Activated effector memory CD4-positive, alpha-beta T cell treated with anti-CD3 and anti-CD28 coated beads, Interleukin-2, amount 50 U/mL, for 16 hours (primary cell): ENCODE measurements at regions not wholly inside any gene's neighbourhood (a gene's known extent, or its start where the extent isn't known, plus 50 kb on each side); places are given as distances from the start of the nearest gene placed in this dataset.

Source experiments
- DNase-seq: peaks from one replicate; pipeline ENCODE4 v3.0.0-alpha.2; 2020

- no peak for DNase-seq
Measured at GRCh38 chr1:208600456-208601190, 356.4 kb upstream of the PLXNA2 start.

DNA sequence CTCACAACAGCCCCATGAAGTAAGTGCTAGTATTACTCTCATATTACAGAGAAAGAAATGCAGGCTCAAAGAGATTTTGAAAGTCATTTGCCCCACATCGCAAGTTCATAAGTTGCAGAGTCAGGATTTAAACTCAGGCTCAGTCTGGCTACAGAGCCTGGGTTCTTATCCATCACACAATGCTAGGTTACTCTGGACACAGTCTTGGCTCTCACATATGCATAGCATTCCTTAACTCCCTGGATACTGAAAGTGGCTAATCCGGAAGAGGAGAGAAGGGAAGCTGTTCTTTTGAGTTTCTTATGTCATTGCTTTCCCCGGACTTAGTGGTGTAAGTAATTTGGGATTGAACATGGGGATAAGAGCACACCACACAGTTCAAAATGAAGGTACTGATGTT, 357.4 kb upstream of the PLXNA2 start:
- no peak for DNase-seq

DNA sequence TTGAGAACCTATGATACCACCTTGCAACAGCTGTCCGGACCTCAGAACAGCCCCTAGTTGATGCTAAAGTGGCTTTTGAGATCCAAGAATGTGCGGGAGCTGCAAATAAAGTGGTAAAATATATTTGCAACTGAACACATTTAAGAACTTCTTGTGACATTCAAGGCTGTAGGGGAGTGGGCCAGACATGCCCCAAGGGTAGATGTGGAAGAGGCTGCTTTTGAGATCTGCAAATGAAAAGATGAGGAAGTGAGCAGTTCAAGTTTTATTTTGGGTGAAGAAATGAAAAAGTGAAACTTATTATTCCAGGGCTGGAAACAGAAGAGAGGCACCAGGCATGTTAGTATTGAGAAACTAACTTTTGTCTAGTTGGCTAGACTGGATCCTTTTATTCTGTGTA, 359.5 kb upstream of the PLXNA2 start:
- no peak for DNase-seq

GRCh38 chr1:208604295-208604694, 360.1 kb upstream of the PLXNA2 start:
- no peak for DNase-seq

GRCh38 chr1:208606959-208607358, 362.8 kb upstream of the PLXNA2 start:
- DNase-seq, result no peak

- DNase-seq, result no peak
Measured at GRCh38 chr1:208607616-208608015, 363.4 kb upstream of the PLXNA2 start.

DNA sequence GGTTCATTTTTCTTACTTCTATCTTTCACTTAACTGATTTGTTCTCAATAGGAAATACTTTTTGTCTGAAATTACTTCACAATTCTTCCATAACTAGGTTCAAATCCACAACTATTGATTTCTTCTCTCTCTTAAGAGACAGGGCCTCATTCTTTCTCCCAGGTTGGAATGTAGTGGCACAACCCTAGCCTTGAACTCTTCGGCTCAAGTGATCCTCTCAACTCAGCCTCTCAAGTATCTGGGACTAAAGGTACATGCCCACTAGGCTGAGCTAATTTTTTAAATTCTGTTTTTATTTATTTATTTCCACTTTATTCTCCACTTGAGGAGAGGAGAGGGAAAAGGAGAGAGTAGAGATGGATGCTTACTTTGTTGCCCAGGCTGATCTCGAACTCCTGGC, 370.4 kb upstream of the PLXNA2 start:
- no peak for DNase-seq

GRCh38 chr1:208615371-208615770, 371.2 kb upstream of the PLXNA2 start:
- DNase-seq, result no peak

DNA sequence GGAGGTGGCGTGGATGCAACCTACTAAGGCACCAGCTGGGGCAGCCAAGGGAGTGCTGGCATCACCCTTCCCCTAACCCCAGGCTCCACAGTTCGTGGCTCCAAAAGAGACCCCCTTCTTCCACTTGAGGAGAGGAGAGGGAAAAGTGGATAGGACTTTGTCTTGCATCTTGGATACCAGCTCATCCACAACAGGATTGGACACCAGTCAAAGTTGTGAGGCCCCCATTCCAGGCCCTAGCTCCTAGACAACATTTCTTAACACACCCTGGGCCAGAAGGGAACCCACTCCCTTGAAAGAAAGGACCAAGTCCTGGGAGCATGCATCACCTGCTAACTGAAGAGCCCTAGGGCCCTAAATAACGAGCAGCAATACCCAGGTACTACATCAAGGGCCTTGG, 372.6 kb upstream of the PLXNA2 start:
- DNase-seq, result no peak

DNA sequence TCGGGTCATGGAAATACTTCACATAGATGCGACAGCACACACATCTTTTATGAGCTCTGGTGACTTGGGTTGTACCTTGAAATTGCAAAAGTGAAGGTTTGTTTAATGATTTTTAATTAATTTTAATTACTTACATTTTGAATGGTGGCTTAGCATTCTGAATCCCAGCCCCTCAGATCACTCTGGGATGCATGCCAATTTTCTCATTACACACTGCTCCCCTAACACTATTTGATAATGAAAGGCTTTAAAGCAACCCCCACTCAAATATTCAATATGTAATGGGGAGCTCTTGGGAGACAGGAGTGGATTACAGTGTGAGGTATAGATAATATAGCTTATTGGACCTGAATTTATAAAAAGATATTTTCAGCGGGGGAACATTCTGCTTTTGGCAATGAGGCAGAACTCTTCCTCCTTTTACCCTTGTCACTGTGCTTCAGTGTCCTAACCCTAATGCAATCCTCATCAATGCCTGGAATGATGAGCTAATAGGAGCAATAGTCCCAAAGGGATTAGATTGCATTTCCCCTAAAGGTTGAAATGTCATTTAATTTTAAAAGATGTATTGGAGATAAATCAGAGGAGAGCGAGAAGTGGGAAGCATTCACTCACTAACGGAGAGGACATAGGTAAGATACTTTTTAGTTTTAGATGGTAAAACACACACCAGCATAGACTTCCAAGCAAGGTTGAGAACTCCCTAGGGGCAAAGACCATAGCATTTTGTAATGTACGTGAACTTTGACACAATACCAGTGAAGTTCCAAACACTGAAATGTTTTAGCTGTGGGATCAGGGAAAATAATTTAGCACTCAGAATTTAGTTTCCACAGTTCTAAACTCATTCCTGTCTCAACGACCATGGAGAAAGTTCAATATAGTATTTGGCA, 384.1 kb upstream of the PLXNA2 start:
- DNase-seq, result no peak

DNA sequence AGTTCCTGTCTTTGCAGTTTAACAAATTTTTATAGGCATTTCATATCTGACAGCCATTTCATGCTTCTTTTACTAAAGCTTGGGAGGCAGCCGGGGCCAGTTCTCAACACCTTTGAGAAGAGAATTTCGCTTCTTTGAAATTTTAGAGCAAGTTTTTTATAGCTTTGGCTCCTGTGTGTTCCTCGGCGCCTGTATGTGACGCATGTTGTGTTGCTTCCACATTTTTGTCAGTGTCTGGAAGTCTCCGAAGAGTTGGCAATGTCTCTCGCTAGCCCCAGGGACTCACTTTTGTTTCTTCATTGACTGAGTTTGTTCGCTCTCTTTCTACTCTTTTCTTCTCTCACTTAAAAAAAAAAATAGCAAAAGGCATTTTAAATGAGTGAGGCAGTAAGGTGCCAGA, 386.9 kb upstream of the PLXNA2 start:
- DNase-seq, result no peak

- DNase-seq, result no peak
Measured at GRCh38 chr1:208631506-208631905, 387.3 kb upstream of the PLXNA2 start.

- DNase-seq, result no peak
Measured at GRCh38 chr1:208634346-208635140, 390.4 kb upstream of the PLXNA2 start.

DNA sequence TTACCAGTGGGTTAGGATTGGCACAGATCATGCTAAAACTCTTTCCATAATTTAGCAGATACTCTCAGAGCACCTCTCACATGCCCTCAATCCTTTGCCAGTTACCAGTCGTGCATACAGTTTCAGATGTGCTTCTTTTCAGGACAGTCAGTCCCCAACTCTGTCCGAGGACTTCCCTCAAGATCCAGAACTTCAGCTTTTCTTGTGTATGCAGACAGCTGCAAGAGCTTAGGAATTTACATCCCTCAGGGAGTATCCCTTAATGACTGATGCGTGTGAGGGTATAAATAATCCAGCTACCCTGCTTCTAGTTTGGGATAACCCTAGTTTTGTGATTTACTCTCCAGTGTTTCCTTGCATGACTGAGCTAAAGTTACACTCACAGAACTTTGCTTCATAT, 393.0 kb upstream of the PLXNA2 start:
- DNase-seq, result no peak

- no peak for DNase-seq
Measured at GRCh38 chr1:208639382-208639781, 395.2 kb upstream of the PLXNA2 start.

GRCh38 chr1:208640295-208640694, 396.1 kb upstream of the PLXNA2 start:
- DNase-seq, result no peak

GRCh38 chr1:208641579-208642280, 397.5 kb upstream of the PLXNA2 start:
- no peak for DNase-seq

DNA sequence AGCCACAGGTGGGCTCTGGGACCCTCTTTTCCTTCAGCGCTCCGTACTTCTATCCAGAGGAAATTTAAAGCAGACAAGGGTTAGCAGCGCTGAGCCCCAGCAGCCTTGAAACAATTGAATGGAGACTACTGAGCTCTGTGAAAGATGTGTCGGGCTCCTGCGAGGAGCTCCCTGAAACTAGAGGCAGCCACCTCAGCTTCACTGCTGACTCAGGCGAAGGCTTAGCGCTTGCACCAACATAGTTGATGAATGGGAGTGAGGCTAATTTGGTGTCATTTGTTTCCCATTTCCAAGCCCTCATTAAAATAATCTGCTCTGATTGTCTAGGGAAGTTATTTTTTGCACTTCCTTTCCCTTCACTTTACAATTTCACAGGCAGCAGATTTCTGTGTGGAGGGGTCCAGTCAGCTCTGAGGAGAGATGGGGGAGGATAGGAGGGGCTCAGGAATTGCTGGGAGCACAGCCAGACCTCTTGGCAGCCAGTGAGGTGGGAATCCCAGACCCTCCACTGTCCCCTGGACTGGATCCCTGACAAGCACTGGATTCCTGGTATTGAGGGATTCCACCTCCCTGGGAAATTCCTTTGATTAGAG, 398.9 kb upstream of the PLXNA2 start:
- DNase-seq, result no peak

- no peak for DNase-seq
Measured at GRCh38 chr1:208644401-208645160, 400.4 kb upstream of the PLXNA2 start.

GRCh38 chr1:208646431-208646830, 402.2 kb upstream of the PLXNA2 start:
- no peak for DNase-seq

DNA sequence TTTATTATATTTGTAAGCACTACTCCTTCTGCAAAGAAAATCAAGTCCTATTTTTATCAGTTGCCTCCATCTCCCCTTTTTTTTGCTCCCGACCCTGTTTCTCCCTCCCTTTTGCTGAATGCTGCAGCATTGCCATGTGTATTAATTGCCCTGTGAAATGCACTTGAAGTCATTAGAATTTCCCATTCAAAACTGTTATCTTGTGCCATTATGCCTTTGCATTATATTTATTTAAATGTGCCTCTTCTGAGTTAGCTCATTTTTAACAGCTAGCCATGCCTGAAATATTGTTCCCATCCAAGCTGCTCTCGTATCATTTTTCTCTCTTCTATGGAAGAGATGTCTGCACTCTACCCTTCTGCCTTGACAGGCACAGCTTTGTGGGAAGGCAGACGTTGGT, 404.0 kb upstream of the PLXNA2 start:
- DNase-seq, result no peak
